DND-41 (cell line): ENCODE measurements at regions not wholly inside any gene's neighbourhood (a gene's known extent, or its start where the extent isn't known, plus 50 kb on each side); places are given as distances from the start of the nearest gene placed in this dataset.

Experiments used
- CTCF ChIP-seq: IDR thresholded peaks from 2 replicates; pipeline ENCODE4 v1.5.1; 2012; ENCODE audit warnings: borderline replicate concordance, low read length, moderate library complexity, mild to moderate bottlenecking; ENCODE audit not compliant: poor library complexity, severe bottlenecking; ENCODE audit errors: extremely low read depth
- EZH2 ChIP-seq: IDR thresholded peaks from 3 replicates; pipeline ENCODE4 v1.6.1; 2012; ENCODE audit warnings: borderline replicate concordance, low read depth, mild to moderate bottlenecking, moderate library complexity, low read length, inconsistent platforms; ENCODE audit not compliant: severe bottlenecking

GRCh38 chr20:57829805-57830514 lies 120.1 kb upstream of the PMEPA1 start:
- TF ChIP-seq CTCF (no peak), EZH2 (no peak)
